Progenitor cell of endocrine pancreas (in vitro differentiated cells): ENCODE measurements at regions not wholly inside any gene's neighbourhood (a gene's known extent, or its start where the extent isn't known, plus 50 kb on each side); places are given as distances from the start of the nearest gene placed in this dataset.
A peak's percentile ranks its signal among the peaks of the same experiment; 100 is the strongest.

Source experiments
- DNase-seq: peaks from one replicate; pipeline ENCODE4 v3.0.0; 2021; ENCODE audit warnings: low spot score; ENCODE audit not compliant: unreplicated experiment
- H3K27ac Mint-ChIP-seq: 2 replicates; pipeline ENCODE4 v1.8.0; 2021; ENCODE audit warnings: mild to moderate bottlenecking, moderate library complexity, mixed read lengths
- H3K27me3 Mint-ChIP-seq: 2 replicates; pipeline ENCODE4 v1.8.0; 2021; ENCODE audit warnings: mixed read lengths
- H3K36me3 Mint-ChIP-seq: 2 replicates; pipeline ENCODE4 v1.8.0; 2022; ENCODE audit warnings: mixed read lengths; ENCODE audit not compliant: insufficient read depth
- H3K4me1 Mint-ChIP-seq: 2 replicates; pipeline ENCODE4 v1.8.0; 2021; ENCODE audit warnings: low read depth, mixed read lengths
- H3K4me3 Mint-ChIP-seq: 2 replicates; pipeline ENCODE4 v1.8.0; 2021; ENCODE audit warnings: low read depth, mild to moderate bottlenecking, moderate library complexity, mixed read lengths
- H3K9me3 Mint-ChIP-seq: 2 replicates; pipeline ENCODE4 v1.8.0; 2021; ENCODE audit warnings: low read depth, mixed read lengths
- TF ChIP-seq, protein P1 (sequence below): fragments of 200-600 bp; sonication (generic); IDR thresholded peaks from one replicate; pipeline ENCODE4 v1.5.0; 2021; ENCODE audit warnings: antibody characterized with exemption, mild to moderate bottlenecking; ENCODE audit not compliant: unreplicated experiment

GRCh38 chr6:129940454-129941195 lies 77.8 kb upstream of the L3MBTL3 start:
- Mint-ChIP-seq H3K27ac (no peak overlapping the region), H3K4me3 (no peak overlapping the region), H3K4me1 (no peaks in the 10 kb centered on the region), H3K9me3 (no peaks in the 10 kb centered on the region), H3K36me3 (no peaks in the 10 kb centered on the region), H3K27me3 (no peaks in the 10 kb centered on the region)
- no peak for DNase-seq
- TF ChIP-seq, protein P1, sequence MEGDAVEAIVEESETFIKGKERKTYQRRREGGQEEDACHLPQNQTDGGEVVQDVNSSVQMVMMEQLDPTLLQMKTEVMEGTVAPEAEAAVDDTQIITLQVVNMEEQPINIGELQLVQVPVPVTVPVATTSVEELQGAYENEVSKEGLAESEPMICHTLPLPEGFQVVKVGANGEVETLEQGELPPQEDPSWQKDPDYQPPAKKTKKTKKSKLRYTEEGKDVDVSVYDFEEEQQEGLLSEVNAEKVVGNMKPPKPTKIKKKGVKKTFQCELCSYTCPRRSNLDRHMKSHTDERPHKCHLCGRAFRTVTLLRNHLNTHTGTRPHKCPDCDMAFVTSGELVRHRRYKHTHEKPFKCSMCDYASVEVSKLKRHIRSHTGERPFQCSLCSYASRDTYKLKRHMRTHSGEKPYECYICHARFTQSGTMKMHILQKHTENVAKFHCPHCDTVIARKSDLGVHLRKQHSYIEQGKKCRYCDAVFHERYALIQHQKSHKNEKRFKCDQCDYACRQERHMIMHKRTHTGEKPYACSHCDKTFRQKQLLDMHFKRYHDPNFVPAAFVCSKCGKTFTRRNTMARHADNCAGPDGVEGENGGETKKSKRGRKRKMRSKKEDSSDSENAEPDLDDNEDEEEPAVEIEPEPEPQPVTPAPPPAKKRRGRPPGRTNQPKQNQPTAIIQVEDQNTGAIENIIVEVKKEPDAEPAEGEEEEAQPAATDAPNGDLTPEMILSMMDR = no peak

GRCh38 chr6:129938249-129939020 lies 77.3 kb upstream of the TMEM244 start:
- Mint-ChIP-seq H3K36me3 (no peaks in the 10 kb centered on the region), H3K4me1 (no peaks in the 10 kb centered on the region)

DNA sequence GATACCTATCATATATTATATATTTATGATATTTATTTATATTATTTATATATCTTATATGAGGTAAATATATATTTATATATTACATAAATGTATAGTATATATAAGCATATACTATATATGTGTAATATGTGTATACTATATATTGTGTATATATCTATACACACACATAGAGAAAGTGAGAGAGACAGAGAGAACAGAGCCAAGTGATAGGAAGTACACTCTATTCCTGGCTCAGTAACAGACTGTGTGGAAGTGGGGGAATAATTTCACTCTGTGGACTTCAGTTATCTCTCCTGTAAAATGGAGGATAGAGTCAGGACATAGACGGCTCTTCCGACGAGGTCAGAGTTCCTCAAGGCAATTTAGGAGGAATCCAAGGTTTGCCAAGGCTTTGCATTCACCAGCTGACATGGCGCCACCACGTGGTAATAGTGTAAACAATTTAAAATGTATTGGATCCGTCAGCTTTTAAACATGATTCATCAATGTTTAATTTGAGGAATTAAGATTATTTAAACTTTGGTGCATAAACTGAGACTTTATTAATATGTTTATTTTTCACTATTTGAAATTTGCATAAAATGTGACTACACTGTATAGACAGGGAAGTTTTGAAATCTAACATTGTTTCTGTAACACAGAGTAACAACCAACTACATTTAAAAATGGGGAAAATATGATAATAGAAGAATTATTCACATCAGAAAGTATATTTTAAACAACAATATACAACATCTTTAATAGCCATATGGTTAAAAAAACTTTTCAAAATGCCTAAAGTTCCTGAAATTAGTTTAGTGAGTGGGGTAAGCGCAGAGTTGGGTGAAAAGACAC lies 75.4 kb upstream of the TMEM244 start:
- no peak for DNase-seq
- Mint-ChIP-seq H3K36me3 (no peaks in the 10 kb centered on the region), H3K4me3 (no peak overlapping the region), H3K27ac (no peak overlapping the region), H3K4me1 (no peaks in the 10 kb centered on the region), H3K27me3 (no peaks in the 10 kb centered on the region), H3K9me3 (no peaks in the 10 kb centered on the region)
- TF ChIP-seq, protein P1 = peak; percentile 67

More at GRCh38 chr6:129938249-129939020, 77.3 kb upstream of the TMEM244 start:
- TF ChIP-seq, protein P1 = no peak
- H3K27ac Mint-ChIP-seq = no peak overlapping the region
- no peaks in the 10 kb centered on the region for H3K27me3 Mint-ChIP-seq
- no peaks in the 10 kb centered on the region for H3K9me3 Mint-ChIP-seq
- DNase-seq = no peak
- no peak overlapping the region for H3K4me3 Mint-ChIP-seq

- no peak overlapping the region for H3K4me3 Mint-ChIP-seq
- no peaks in the 10 kb centered on the region for H3K36me3 Mint-ChIP-seq
- H3K4me1 Mint-ChIP-seq = no peaks in the 10 kb centered on the region
- DNase-seq = no peak
- TF ChIP-seq, protein P1 = no peak
- H3K27me3 Mint-ChIP-seq = no peaks in the 10 kb centered on the region
- no peak overlapping the region for H3K27ac Mint-ChIP-seq
- no peaks in the 10 kb centered on the region for H3K9me3 Mint-ChIP-seq
Measured at GRCh38 chr6:129932321-129932720, 71.2 kb upstream of the TMEM244 start.

GRCh38 chr6:129929433-129929832 lies 68.3 kb upstream of the TMEM244 start:
- DNase-seq = no peak
- no peak overlapping the region for H3K27ac Mint-ChIP-seq
- H3K4me3 Mint-ChIP-seq = no peak overlapping the region
- no peaks in the 10 kb centered on the region for H3K27me3 Mint-ChIP-seq
- no peaks in the 10 kb centered on the region for H3K9me3 Mint-ChIP-seq
- no peaks in the 10 kb centered on the region for H3K4me1 Mint-ChIP-seq
- no peaks in the 10 kb centered on the region for H3K36me3 Mint-ChIP-seq
- TF ChIP-seq, protein P1 = no peak
